ENCODE measurements at regions not wholly inside any gene's neighbourhood (a gene's known extent, or its start where the extent isn't known, plus 50 kb on each side); places are given as distances from the start of the nearest gene placed in this dataset.

GRCh38 chr12:20967756-20968155 lies 157.3 kb downstream of the SLCO1B3 start:
- H3K9me3 Mint-ChIP-seq (ENCODE audit: low read depth) = peaks cover 7% of the 10 kb centered on the region
- H3K36me3 Mint-ChIP-seq = no peaks in the 10 kb centered on the region
- H3K27me3 Mint-ChIP-seq = no peaks in the 10 kb centered on the region
- ATAC-seq = no peak
- H3K4me1 Mint-ChIP-seq = no peaks in the 10 kb centered on the region
- H3K4me3 Mint-ChIP-seq = no peak overlapping the region
- no peak overlapping the region for H3K27ac Mint-ChIP-seq
- CTCF ChIA-PET = no interaction called here
- no peak for DNase-seq

GRCh38 chr12:20969766-20970165 lies 159.3 kb downstream of the SLCO1B3 start:
- CTCF ChIA-PET = no interaction called here
- ATAC-seq (no peak), DNase-seq (no peak)
- no peaks in the 10 kb centered on the region for H3K36me3 Mint-ChIP-seq
- H3K27me3 Mint-ChIP-seq = no peaks in the 10 kb centered on the region
- H3K9me3 Mint-ChIP-seq (ENCODE audit: low read depth) = peaks cover 7% of the 10 kb centered on the region
- H3K4me1 Mint-ChIP-seq = no peaks in the 10 kb centered on the region
- H3K4me3 Mint-ChIP-seq = no peak overlapping the region
- no peak overlapping the region for H3K27ac Mint-ChIP-seq

- CTCF ChIA-PET = no interaction called here
- H3K27ac Mint-ChIP-seq = no peak overlapping the region
- H3K36me3 Mint-ChIP-seq = no peaks in the 10 kb centered on the region
- DNase-seq = no peak
- H3K9me3 Mint-ChIP-seq (ENCODE audit: low read depth) = peaks cover 5% of the 10 kb centered on the region
- H3K4me3 Mint-ChIP-seq = peak overlapping the region; percentile 3
- H3K27me3 Mint-ChIP-seq = no peaks in the 10 kb centered on the region
- ATAC-seq = no peak
- peaks cover 4% of the 10 kb centered on the region for H3K4me1 Mint-ChIP-seq
Measured at GRCh38 chr12:20985399-20985798, 145.6 kb upstream of the SLCO1B1 start.

GRCh38 chr12:21001778-21002177 lies 129.2 kb upstream of the SLCO1B1 start:
- Mint-ChIP-seq H3K4me1 (no peaks in the 10 kb centered on the region), H3K36me3 (no peaks in the 10 kb centered on the region), H3K9me3 (ENCODE audit: low read depth) (peaks cover 16% of the 10 kb centered on the region), H3K27me3 (no peaks in the 10 kb centered on the region), H3K27ac (no peak overlapping the region), H3K4me3 (no peak overlapping the region)
- no peak for ATAC-seq
- DNase-seq = no peak
- CTCF ChIA-PET = no interaction called here

GRCh38 chr12:21025656-21026055 lies 105.3 kb upstream of the SLCO1B1 start:
- Mint-ChIP-seq H3K27me3 (no peaks in the 10 kb centered on the region), H3K36me3 (no peaks in the 10 kb centered on the region), H3K4me1 (no peaks in the 10 kb centered on the region), H3K9me3 (ENCODE audit: low read depth) (peaks cover 6% of the 10 kb centered on the region), H3K4me3 (no peak overlapping the region), H3K27ac (no peak overlapping the region)
- no peak for ATAC-seq
- CTCF ChIA-PET = no interaction called here
- no peak for DNase-seq

GRCh38 chr12:21026302-21026701 lies 104.7 kb upstream of the SLCO1B1 start:
- Mint-ChIP-seq H3K27me3 (no peaks in the 10 kb centered on the region), H3K9me3 (ENCODE audit: low read depth) (peaks cover 6% of the 10 kb centered on the region)

GRCh38 chr12:21054334-21054733 lies 76.7 kb upstream of the SLCO1B1 start:
- DNase-seq (no peak), ATAC-seq (no peak)
- CTCF ChIA-PET = no interaction called here
- Mint-ChIP-seq H3K4me3 (no peak overlapping the region), H3K27ac (no peak overlapping the region), H3K9me3 (ENCODE audit: low read depth) (no peaks in the 10 kb centered on the region), H3K4me1 (no peaks in the 10 kb centered on the region), H3K27me3 (no peaks in the 10 kb centered on the region), H3K36me3 (no peaks in the 10 kb centered on the region)

More at GRCh38 chr12:21026302-21026701, 104.7 kb upstream of the SLCO1B1 start:
- CTCF ChIA-PET = no interaction called here
- DNase-seq (no peak), ATAC-seq (no peak)
- no peak overlapping the region for H3K27ac Mint-ChIP-seq
- H3K36me3 Mint-ChIP-seq = no peaks in the 10 kb centered on the region
- H3K4me3 Mint-ChIP-seq = no peak overlapping the region
- H3K4me1 Mint-ChIP-seq = no peaks in the 10 kb centered on the region

GRCh38 chr12:21065845-21066244 lies 65.1 kb upstream of the SLCO1B1 start:
- Mint-ChIP-seq H3K27ac (no peak overlapping the region), H3K9me3 (ENCODE audit: low read depth) (peaks cover 5% of the 10 kb centered on the region), H3K36me3 (no peaks in the 10 kb centered on the region), H3K27me3 (no peaks in the 10 kb centered on the region), H3K4me1 (no peaks in the 10 kb centered on the region), H3K4me3 (no peak overlapping the region)
- CTCF ChIA-PET = no interaction called here
- no peak for DNase-seq
- no peak for ATAC-seq

- Mint-ChIP-seq H3K27me3 (no peaks in the 10 kb centered on the region), H3K4me3 (no peak overlapping the region), H3K4me1 (no peaks in the 10 kb centered on the region), H3K9me3 (ENCODE audit: low read depth) (peaks cover 3% of the 10 kb centered on the region), H3K36me3 (no peaks in the 10 kb centered on the region), H3K27ac (no peak overlapping the region)
- no peak for DNase-seq
- CTCF ChIA-PET = no interaction called here
- ATAC-seq = no peak
Measured at GRCh38 chr12:21073129-21073528, 57.9 kb upstream of the SLCO1B1 start.

GRCh38 chr12:21073822-21074460 lies 57.1 kb upstream of the SLCO1B1 start:
- no peak overlapping the region for H3K27ac Mint-ChIP-seq
- H3K27me3 Mint-ChIP-seq = no peaks in the 10 kb centered on the region
- H3K9me3 Mint-ChIP-seq (ENCODE audit: low read depth) = peaks cover 3% of the 10 kb centered on the region
- no peaks in the 10 kb centered on the region for H3K36me3 Mint-ChIP-seq
- H3K4me3 Mint-ChIP-seq = no peak overlapping the region
- H3K4me1 Mint-ChIP-seq = no peaks in the 10 kb centered on the region
- ATAC-seq (no peak), DNase-seq (no peak)
- CTCF ChIA-PET = no interaction called here
